ENCODE measurements at regions not wholly inside any gene's neighbourhood (a gene's known extent, or its start where the extent isn't known, plus 50 kb on each side); places are given as distances from the start of the nearest gene placed in this dataset.

DNA sequence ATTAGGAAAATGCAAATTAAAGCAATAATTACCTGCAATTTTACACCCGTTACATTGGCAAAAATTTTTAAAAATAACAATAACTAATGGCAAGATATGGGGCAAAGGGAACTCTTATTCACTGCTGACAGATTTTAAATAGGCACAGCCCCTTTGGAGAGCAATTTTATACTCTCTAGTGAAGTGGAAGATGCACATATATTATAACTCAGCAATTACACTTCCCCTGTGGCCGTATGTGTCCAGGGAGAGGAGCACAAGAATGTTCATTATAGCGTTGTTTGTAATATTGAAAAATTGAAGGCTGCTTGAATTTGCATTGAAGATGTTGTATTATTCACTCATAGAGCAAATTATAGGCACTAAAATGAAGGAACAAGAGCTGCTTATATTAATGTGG lies 488.3 kb upstream of the ATXN7L3B start:
- TF ChIP-seq EZH2 (IDR thresholded peaks at IDR 0.05; ENCODE audit: insufficient read depth, poor library complexity, severe bottlenecking) (no peak), EZH2phosphoT487 (IDR thresholded peaks at IDR 0.05; ENCODE audit: insufficient read depth, low read depth) (no peak)

Measured in GM23248 (cell line).